Tibial nerve (tissue), 4 donors: ENCODE measurements at regions not wholly inside any gene's neighbourhood (a gene's known extent, or its start where the extent isn't known, plus 50 kb on each side); places are given as distances from the start of the nearest gene placed in this dataset.

Source experiments
- EP300 ChIP-seq, 2 donors: sonication (generic); formaldehyde crosslinking; IDR thresholded peaks; one replicate each; pipeline ENCODE4 v1.6.1; 2017; ENCODE audit warnings: antibody characterized with exemption in 2 of 2, mild to moderate bottlenecking in 1 of 2
- POLR2A ChIP-seq, 2 donors: fragments of 450-650 bp; IDR thresholded peaks; one replicate each; pipeline ENCODE4 v1.6.1; 2017; ENCODE audit warnings: antibody characterized with exemption in 2 of 2, mild to moderate bottlenecking in 2 of 2, moderate library complexity in 2 of 2
- TF ChIP-seq, protein P1 (sequence below), 5 experiments: fragments of 200-600 bp in 3 of 5; fragments of 450-650 bp in 2 of 5; sonication (generic) in 3 of 5; IDR thresholded peaks; one replicate each; pipeline ENCODE4 v1.5.1; 2016 to 2019; ENCODE audit warnings: antibody characterized with exemption in 5 of 5, mild to moderate bottlenecking in 3 of 5, moderate library complexity in 2 of 5

DNA sequence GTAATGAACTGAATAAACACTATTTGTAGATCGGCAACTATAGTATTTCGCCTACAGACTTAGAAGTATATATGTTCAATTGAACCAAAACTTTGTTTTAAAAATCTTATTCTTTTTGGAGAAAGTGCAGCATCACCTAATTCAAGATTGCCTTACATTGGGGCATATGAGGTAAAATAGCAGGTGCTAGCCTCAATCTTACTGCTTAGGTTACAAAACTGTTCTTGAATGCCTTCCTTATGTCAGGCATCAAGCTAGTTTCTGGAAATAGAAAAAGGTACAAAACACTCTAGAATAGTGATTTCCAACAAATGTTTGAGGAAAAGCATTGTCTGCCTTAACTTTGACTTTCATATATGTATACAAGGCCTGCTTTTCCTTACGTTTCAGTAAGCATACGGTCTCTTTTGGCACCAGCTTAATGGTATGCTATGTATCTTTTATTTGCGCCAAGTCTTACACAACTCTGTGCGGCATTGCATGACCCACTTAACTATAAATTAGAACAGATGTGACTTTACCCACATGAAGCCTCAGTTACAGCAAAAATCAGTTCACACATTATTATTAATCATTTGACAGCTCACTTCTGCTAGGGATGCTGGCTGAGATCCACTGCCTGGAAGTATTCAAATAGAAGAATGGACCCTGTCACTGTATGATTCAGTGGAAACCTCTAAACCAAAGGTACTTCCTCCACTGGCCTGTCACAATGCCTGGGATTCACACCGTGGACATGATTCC is 174.1 kb downstream of the PRELID2 start:
- TF ChIP-seq, protein P1, sequence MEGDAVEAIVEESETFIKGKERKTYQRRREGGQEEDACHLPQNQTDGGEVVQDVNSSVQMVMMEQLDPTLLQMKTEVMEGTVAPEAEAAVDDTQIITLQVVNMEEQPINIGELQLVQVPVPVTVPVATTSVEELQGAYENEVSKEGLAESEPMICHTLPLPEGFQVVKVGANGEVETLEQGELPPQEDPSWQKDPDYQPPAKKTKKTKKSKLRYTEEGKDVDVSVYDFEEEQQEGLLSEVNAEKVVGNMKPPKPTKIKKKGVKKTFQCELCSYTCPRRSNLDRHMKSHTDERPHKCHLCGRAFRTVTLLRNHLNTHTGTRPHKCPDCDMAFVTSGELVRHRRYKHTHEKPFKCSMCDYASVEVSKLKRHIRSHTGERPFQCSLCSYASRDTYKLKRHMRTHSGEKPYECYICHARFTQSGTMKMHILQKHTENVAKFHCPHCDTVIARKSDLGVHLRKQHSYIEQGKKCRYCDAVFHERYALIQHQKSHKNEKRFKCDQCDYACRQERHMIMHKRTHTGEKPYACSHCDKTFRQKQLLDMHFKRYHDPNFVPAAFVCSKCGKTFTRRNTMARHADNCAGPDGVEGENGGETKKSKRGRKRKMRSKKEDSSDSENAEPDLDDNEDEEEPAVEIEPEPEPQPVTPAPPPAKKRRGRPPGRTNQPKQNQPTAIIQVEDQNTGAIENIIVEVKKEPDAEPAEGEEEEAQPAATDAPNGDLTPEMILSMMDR (IDR thresholded peaks at IDR 0.05), result no peak
- TF ChIP-seq EP300 (IDR thresholded peaks at IDR 0.05) (no peak), POLR2A (IDR thresholded peaks at IDR 0.05) (no peak)
